ENCODE measurements at regions not wholly inside any gene's neighbourhood (a gene's known extent, or its start where the extent isn't known, plus 50 kb on each side); places are given as distances from the start of the nearest gene placed in this dataset.

- TF ChIP-seq CTCF (IDR thresholded peaks at IDR 0.05; ENCODE audit: low read depth, low read length), result no peak
- H3K27me3 ChIP-seq (ENCODE audit: insufficient read depth, low read depth, severe bottlenecking), result no peaks in the 10 kb centered on the region
- no peak overlapping the region for H3K27ac ChIP-seq
- H3K36me3 ChIP-seq, result no peaks in the 10 kb centered on the region
- no peaks in the 10 kb centered on the region for H3K9me3 ChIP-seq (ENCODE audit: severe bottlenecking)
- H3K4me3 ChIP-seq (ENCODE audit: low read depth, low read length), result no peak overlapping the region
- no peak for DNase-seq
Measured at GRCh38 chr4:123621072-123621705, 224.6 kb downstream of the SPRY1 start.

GRCh38 chr4:123622572-123622971 lies 226.0 kb downstream of the SPRY1 start:
- TF ChIP-seq CTCF (IDR thresholded peaks at IDR 0.05; ENCODE audit: low read depth, low read length), result no peak

GRCh38 chr4:123623611-123624010 lies 227.0 kb downstream of the SPRY1 start:
- DNase-seq, result no peak
- Histone ChIP-seq H3K27ac (no peak overlapping the region), H3K36me3 (no peaks in the 10 kb centered on the region), H3K4me3 (ENCODE audit: low read depth, low read length) (no peak overlapping the region), H3K27me3 (ENCODE audit: insufficient read depth, low read depth, severe bottlenecking) (no peaks in the 10 kb centered on the region), H3K9me3 (ENCODE audit: severe bottlenecking) (no peaks in the 10 kb centered on the region)
- TF ChIP-seq CTCF (IDR thresholded peaks at IDR 0.05; ENCODE audit: low read depth, low read length), result no peak

More at GRCh38 chr4:123622572-123622971, 226.0 kb downstream of the SPRY1 start:
- Histone ChIP-seq H3K9me3 (ENCODE audit: severe bottlenecking) (no peaks in the 10 kb centered on the region), H3K27ac (no peak overlapping the region), H3K36me3 (no peaks in the 10 kb centered on the region), H3K27me3 (ENCODE audit: insufficient read depth, low read depth, severe bottlenecking) (no peaks in the 10 kb centered on the region), H3K4me3 (ENCODE audit: low read depth, low read length) (no peak overlapping the region)
- no peak for DNase-seq

GRCh38 chr4:123624959-123625358 lies 228.4 kb downstream of the SPRY1 start:
- H3K36me3 ChIP-seq, result no peaks in the 10 kb centered on the region
- DNase-seq, result no peak
- no peaks in the 10 kb centered on the region for H3K9me3 ChIP-seq (ENCODE audit: severe bottlenecking)
- H3K27ac ChIP-seq, result no peak overlapping the region
- no peak for TF ChIP-seq CTCF (IDR thresholded peaks at IDR 0.05; ENCODE audit: low read depth, low read length)
- no peak overlapping the region for H3K4me3 ChIP-seq (ENCODE audit: low read depth, low read length)
- H3K27me3 ChIP-seq (ENCODE audit: insufficient read depth, low read depth, severe bottlenecking), result no peaks in the 10 kb centered on the region

- Histone ChIP-seq H3K27me3 (ENCODE audit: insufficient read depth, low read depth, severe bottlenecking) (no peaks in the 10 kb centered on the region), H3K27ac (no peak overlapping the region), H3K9me3 (ENCODE audit: severe bottlenecking) (no peaks in the 10 kb centered on the region), H3K36me3 (no peaks in the 10 kb centered on the region), H3K4me3 (ENCODE audit: low read depth, low read length) (no peak overlapping the region)
- no peak for TF ChIP-seq CTCF (IDR thresholded peaks at IDR 0.05; ENCODE audit: low read depth, low read length)
- no peak for DNase-seq
Measured at GRCh38 chr4:123628288-123628687, 231.7 kb downstream of the SPRY1 start.
